ENCODE measurements at regions not wholly inside any gene's neighbourhood (a gene's known extent, or its start where the extent isn't known, plus 50 kb on each side); places are given as distances from the start of the nearest gene placed in this dataset.
A peak's percentile ranks its signal among the peaks of the same experiment; 100 is the strongest.

GRCh38 chr2:13230221-13230620, 513.5 kb downstream of the TRIB2 start:
- Histone ChIP-seq H2AFZ (ENCODE audit: low read length) (no peak overlapping the region), H3K79me2 (ENCODE audit: insufficient read depth, low read length) (no peaks in the 10 kb centered on the region), H3K27me3 (ENCODE audit: insufficient read depth, low read length) (no peaks in the 10 kb centered on the region), H3K4me1 (ENCODE audit: insufficient read depth, low read length) (no peaks in the 10 kb centered on the region), H3K4me2 (ENCODE audit: insufficient read depth, low read length) (no peak overlapping the region), H3K9me3 (ENCODE audit: low read depth, low read length) (no peaks in the 10 kb centered on the region), H3K36me3 (ENCODE audit: insufficient read depth, low read length) (no peaks in the 10 kb centered on the region), H4K20me1 (ENCODE audit: insufficient read depth, low read length) (no peaks in the 10 kb centered on the region), H3K27ac (ENCODE audit: low read depth, low read length) (no peak overlapping the region), H3K4me3 (ENCODE audit: insufficient read depth, low read length) (no peak overlapping the region)
- DNase-seq (ENCODE audit: insufficient read length, low spot score, missing footprints) = peak; percentile 9
- TF ChIP-seq, protein P1, sequence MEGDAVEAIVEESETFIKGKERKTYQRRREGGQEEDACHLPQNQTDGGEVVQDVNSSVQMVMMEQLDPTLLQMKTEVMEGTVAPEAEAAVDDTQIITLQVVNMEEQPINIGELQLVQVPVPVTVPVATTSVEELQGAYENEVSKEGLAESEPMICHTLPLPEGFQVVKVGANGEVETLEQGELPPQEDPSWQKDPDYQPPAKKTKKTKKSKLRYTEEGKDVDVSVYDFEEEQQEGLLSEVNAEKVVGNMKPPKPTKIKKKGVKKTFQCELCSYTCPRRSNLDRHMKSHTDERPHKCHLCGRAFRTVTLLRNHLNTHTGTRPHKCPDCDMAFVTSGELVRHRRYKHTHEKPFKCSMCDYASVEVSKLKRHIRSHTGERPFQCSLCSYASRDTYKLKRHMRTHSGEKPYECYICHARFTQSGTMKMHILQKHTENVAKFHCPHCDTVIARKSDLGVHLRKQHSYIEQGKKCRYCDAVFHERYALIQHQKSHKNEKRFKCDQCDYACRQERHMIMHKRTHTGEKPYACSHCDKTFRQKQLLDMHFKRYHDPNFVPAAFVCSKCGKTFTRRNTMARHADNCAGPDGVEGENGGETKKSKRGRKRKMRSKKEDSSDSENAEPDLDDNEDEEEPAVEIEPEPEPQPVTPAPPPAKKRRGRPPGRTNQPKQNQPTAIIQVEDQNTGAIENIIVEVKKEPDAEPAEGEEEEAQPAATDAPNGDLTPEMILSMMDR (IDR thresholded peaks at IDR 0.05; ENCODE audit: extremely low read depth, low read depth, low read length) = no peak

GRCh38 chr2:13240061-13240460, 523.3 kb downstream of the TRIB2 start:
- H3K27ac ChIP-seq (ENCODE audit: low read depth, low read length) = no peak overlapping the region
- H3K4me3 ChIP-seq (ENCODE audit: insufficient read depth, low read length) = no peak overlapping the region
- TF ChIP-seq, protein P1 (IDR thresholded peaks at IDR 0.05; ENCODE audit: extremely low read depth, low read depth, low read length) = no peak
- no peaks in the 10 kb centered on the region for H3K27me3 ChIP-seq (ENCODE audit: insufficient read depth, low read length)
- H3K4me2 ChIP-seq (ENCODE audit: insufficient read depth, low read length) = no peak overlapping the region
- DNase-seq (ENCODE audit: insufficient read length, low spot score, missing footprints) = no peak
- H3K4me1 ChIP-seq (ENCODE audit: insufficient read depth, low read length) = no peaks in the 10 kb centered on the region
- no peaks in the 10 kb centered on the region for H3K9me3 ChIP-seq (ENCODE audit: low read depth, low read length)
- H2AFZ ChIP-seq (ENCODE audit: low read length) = no peak overlapping the region
- no peaks in the 10 kb centered on the region for H3K36me3 ChIP-seq (ENCODE audit: insufficient read depth, low read length)
- no peaks in the 10 kb centered on the region for H3K79me2 ChIP-seq (ENCODE audit: insufficient read depth, low read length)
- no peaks in the 10 kb centered on the region for H4K20me1 ChIP-seq (ENCODE audit: insufficient read depth, low read length)

- H2AFZ ChIP-seq (ENCODE audit: low read length) = no peak overlapping the region
- no peaks in the 10 kb centered on the region for H3K27me3 ChIP-seq (ENCODE audit: insufficient read depth, low read length)
- no peaks in the 10 kb centered on the region for H4K20me1 ChIP-seq (ENCODE audit: insufficient read depth, low read length)
- no peaks in the 10 kb centered on the region for H3K9me3 ChIP-seq (ENCODE audit: low read depth, low read length)
- H3K27ac ChIP-seq (ENCODE audit: low read depth, low read length) = no peak overlapping the region
- no peak overlapping the region for H3K4me2 ChIP-seq (ENCODE audit: insufficient read depth, low read length)
- no peaks in the 10 kb centered on the region for H3K36me3 ChIP-seq (ENCODE audit: insufficient read depth, low read length)
- TF ChIP-seq, protein P1 (IDR thresholded peaks at IDR 0.05; ENCODE audit: extremely low read depth, low read depth, low read length) = no peak
- no peaks in the 10 kb centered on the region for H3K4me1 ChIP-seq (ENCODE audit: insufficient read depth, low read length)
- H3K4me3 ChIP-seq (ENCODE audit: insufficient read depth, low read length) = no peak overlapping the region
- no peak for DNase-seq (ENCODE audit: insufficient read length, low spot score, missing footprints)
- H3K79me2 ChIP-seq (ENCODE audit: insufficient read depth, low read length) = no peaks in the 10 kb centered on the region
Observed at GRCh38 chr2:13240789-13241487, 524.2 kb downstream of the TRIB2 start.

DNA sequence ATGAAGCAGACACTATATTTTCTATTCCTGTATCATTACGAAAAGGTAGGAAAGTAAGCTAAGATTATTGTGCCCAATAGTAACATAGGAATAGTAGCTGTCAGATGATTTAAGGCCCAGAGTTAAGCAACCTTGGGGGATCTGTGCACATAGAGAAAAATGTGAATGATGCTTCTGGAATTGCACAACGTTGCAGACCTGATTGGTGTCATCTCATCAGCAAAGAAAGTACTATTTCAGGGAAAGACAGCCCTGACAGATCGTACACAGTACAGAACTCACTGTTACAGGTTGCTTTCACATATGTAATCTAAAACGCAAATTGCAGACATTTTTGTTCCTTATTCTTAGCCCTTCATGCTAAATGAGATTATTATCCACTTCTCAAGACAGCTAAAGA, 535.9 kb downstream of the TRIB2 start:
- Histone ChIP-seq H3K27me3 (ENCODE audit: insufficient read depth, low read length) (no peaks in the 10 kb centered on the region), H3K27ac (ENCODE audit: low read depth, low read length) (no peak overlapping the region), H3K36me3 (ENCODE audit: insufficient read depth, low read length) (no peaks in the 10 kb centered on the region), H3K4me1 (ENCODE audit: insufficient read depth, low read length) (no peaks in the 10 kb centered on the region), H2AFZ (ENCODE audit: low read length) (no peak overlapping the region), H3K9me3 (ENCODE audit: low read depth, low read length) (no peaks in the 10 kb centered on the region), H3K4me2 (ENCODE audit: insufficient read depth, low read length) (no peak overlapping the region), H3K4me3 (ENCODE audit: insufficient read depth, low read length) (no peak overlapping the region), H3K79me2 (ENCODE audit: insufficient read depth, low read length) (no peaks in the 10 kb centered on the region), H4K20me1 (ENCODE audit: insufficient read depth, low read length) (no peaks in the 10 kb centered on the region)
- TF ChIP-seq, protein P1 (IDR thresholded peaks at IDR 0.05; ENCODE audit: extremely low read depth, low read depth, low read length) = no peak
- DNase-seq (ENCODE audit: insufficient read length, low spot score, missing footprints) = no peak
